ENCODE measurements at regions not wholly inside any gene's neighbourhood (a gene's known extent, or its start where the extent isn't known, plus 50 kb on each side); places are given as distances from the start of the nearest gene placed in this dataset.

DNA sequence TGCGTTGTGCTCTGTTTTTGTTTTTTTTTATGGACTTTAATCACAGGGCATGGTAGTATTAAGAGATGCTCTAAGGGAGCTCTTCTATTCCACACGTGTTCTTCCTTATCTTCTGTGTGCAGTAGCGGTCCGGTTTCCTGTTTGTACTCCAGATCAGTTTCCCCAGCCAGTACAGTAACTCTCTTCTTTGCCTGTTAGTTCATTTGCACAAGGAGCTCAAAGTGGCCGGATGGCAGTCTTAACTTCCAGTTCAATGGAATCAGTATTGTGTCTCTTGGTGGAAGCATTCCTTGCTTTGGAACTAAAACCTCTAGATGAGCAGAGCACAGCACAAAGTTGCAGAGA lies 122.0 kb downstream of the KLF13 start:
- peaks cover 0 to 5% (median 2%) of the 10 kb centered on the region in 3 donors for H3K4me1 ChIP-seq (ENCODE audit: control insufficient read depth in 3 of 3, insufficient read depth in 2 of 3, low read depth in 1 of 3, low read length in 2 of 3)
- no peak for DNase-seq
- WGBS, 3 donors = 35 to 46% (median 44%) methylated on average over 5 of the region's 5 CpGs
- H3K9me3 ChIP-seq (ENCODE audit: control insufficient read depth in 2 of 2, insufficient read depth in 1 of 2, low read depth in 1 of 2, low read length in 1 of 2) = no peaks in the 10 kb centered on the region
- no peak for FAIRE-seq
- no peak overlapping the region for H3K4me3 ChIP-seq (ENCODE audit: low read depth in 1 of 3, low read length in 3 of 3)
- no peaks in the 10 kb centered on the region for H3K36me3 ChIP-seq (ENCODE audit: control insufficient read depth in 3 of 3, insufficient read depth in 2 of 3, low read depth in 1 of 3, low read length in 3 of 3)
- H3K27ac ChIP-seq (ENCODE audit: low read depth in 1 of 3, low read length in 2 of 3) = no peak overlapping the region
- no peaks in the 10 kb centered on the region for H3K27me3 ChIP-seq (ENCODE audit: control insufficient read depth in 3 of 3, insufficient read depth in 3 of 3, low read length in 3 of 3)

DNA sequence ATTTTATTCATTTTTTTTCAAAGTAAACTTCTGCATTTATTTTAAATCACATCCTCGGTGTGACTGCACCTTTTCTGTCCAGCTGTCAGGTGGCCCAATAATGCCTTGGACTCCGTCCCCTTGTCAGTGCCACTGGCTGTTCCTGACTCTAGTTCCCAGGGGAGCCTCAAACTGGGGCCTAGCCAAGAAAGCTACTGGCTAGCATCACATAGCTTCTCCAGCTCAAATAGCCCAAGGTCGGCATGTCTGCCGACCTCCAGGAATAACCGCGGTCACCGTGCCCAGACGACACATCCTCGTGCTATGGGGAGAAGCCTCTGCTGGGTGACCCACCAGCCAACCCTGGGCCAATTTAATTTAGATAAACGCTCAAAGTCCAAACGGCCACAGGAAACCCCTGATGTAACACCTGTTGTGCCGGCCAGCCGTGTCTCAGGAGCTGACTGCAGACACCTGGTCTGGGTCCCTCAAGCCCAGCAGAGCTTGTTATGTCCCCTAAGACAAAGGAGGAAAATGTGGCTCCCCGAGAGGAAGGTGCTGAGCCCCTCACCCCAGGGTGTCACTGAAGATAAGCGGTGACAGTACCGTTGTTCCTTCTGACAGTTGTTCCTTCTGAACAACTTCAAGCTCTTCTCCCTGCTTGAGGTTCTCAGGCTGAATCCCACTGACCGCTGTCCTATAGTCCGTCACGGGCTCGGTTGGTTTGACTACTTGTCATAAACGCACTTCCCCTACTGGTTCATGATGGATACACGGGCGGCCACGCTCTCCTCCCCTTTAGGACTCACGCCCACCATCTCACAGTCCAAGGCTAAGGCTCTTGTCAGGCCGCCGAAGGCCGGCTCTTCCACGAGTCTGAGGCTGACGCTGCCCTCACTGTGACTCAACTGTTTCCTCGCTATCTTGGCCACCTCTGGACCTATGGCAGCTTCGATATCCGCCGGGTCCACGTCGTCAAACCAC lies 126.2 kb downstream of the KLF13 start:
- DNase-seq = no peak
- Histone ChIP-seq H3K4me1 (ENCODE audit: control insufficient read depth in 3 of 3, insufficient read depth in 2 of 3, low read depth in 1 of 3, low read length in 2 of 3) (no peaks in the 10 kb centered on the region), H3K27me3 (ENCODE audit: control insufficient read depth in 3 of 3, insufficient read depth in 3 of 3, low read length in 3 of 3) (peaks cover 0 to 3% (median 0%) of the 10 kb centered on the region in 3 donors), H3K27ac (ENCODE audit: low read depth in 1 of 3, low read length in 2 of 3) (no peak overlapping the region), H3K36me3 (ENCODE audit: control insufficient read depth in 3 of 3, insufficient read depth in 2 of 3, low read depth in 1 of 3, low read length in 3 of 3) (no peaks in the 10 kb centered on the region), H3K9me3 (ENCODE audit: control insufficient read depth in 2 of 2, insufficient read depth in 1 of 2, low read depth in 1 of 2, low read length in 1 of 2) (no peaks in the 10 kb centered on the region), H3K4me3 (ENCODE audit: low read depth in 1 of 3, low read length in 3 of 3) (no peak overlapping the region)
- WGBS, 3 donors = 84 to 91% (median 87%) methylated on average over 35 to 36 of the region's 36 CpGs
- no peak for FAIRE-seq

DNA sequence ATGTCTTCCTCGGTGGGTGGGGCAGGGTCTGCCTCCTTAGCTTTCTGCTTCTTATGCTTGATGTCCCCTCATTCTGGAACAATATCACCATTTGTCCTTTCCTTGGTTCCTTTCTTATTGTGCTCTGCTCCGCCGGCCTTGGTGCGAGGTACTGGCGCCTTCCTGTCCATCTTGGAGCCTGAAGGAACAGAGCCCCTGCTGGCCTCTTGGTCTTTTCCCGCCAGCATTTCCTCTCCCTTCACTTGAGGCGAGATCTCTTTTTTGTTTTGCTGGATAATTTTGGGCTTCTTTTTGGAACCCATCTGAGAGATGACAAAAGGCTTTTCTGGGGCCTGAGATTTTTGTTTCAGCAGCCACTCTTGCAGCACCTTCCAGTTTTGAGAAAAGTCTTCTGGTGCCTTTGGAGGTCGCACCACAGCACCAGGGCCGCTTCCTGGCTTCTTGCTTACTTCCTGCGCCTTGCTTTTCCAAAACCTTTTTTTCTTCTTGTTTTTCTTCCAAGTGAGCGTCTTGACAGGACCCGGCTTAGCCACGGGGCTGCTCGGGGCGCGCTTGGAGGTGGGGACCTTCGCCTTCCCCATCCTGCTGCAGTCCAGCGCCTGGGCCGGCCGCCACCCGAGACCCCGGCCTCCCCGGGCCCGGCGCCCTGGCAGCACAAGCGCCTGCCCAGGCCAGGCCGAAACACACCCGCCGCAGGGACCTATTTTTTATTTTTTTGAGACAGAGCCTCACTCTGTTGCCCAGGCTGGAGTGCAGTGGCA lies 127.1 kb downstream of the KLF13 start:
- H3K27me3 ChIP-seq (ENCODE audit: control insufficient read depth in 3 of 3, insufficient read depth in 3 of 3, low read length in 3 of 3) = peaks cover 0 to 7% (median 0%) of the 10 kb centered on the region in 3 donors
- no peaks in the 10 kb centered on the region for H3K36me3 ChIP-seq (ENCODE audit: control insufficient read depth in 3 of 3, insufficient read depth in 2 of 3, low read depth in 1 of 3, low read length in 3 of 3)
- H3K9me3 ChIP-seq (ENCODE audit: control insufficient read depth in 2 of 2, insufficient read depth in 1 of 2, low read depth in 1 of 2, low read length in 1 of 2) = no peaks in the 10 kb centered on the region
- H3K27ac ChIP-seq (ENCODE audit: low read depth in 1 of 3, low read length in 2 of 3) = no peak overlapping the region
- DNase-seq (no peak), FAIRE-seq (no peak)
- WGBS, 3 donors = 95 to 97% (median 97%) methylated on average over 24 to 29 of the region's 29 CpGs
- H3K4me1 ChIP-seq (ENCODE audit: control insufficient read depth in 3 of 3, insufficient read depth in 2 of 3, low read depth in 1 of 3, low read length in 2 of 3) = no peaks in the 10 kb centered on the region
- H3K4me3 ChIP-seq (ENCODE audit: low read depth in 1 of 3, low read length in 3 of 3) = no peak overlapping the region

DNA sequence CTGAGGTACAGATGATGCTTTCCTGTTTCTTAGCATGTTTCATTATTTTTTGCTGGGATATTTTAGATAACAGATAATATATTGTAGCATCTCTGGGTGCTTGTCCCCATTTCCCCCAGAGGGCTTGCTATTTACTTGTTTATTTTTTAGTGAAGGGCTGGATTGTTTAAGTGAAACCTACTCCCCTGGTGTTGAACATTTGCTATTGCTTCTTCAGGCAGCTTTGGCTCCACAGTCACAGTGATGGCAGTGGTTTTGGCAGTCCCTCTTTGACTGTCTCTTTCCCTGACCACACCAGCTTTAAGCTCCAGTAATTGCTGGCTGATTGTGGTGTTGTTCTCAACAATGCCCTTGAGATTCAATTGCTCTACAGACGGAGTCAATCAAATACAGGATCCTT lies 128.9 kb downstream of the KLF13 start:
- Histone ChIP-seq H3K4me3 (ENCODE audit: low read depth in 1 of 3, low read length in 3 of 3) (no peak overlapping the region), H3K27me3 (ENCODE audit: control insufficient read depth in 3 of 3, insufficient read depth in 3 of 3, low read length in 3 of 3) (peaks cover 0 to 7% (median 0%) of the 10 kb centered on the region in 3 donors), H3K27ac (ENCODE audit: low read depth in 1 of 3, low read length in 2 of 3) (no peak overlapping the region), H3K9me3 (ENCODE audit: control insufficient read depth in 2 of 2, insufficient read depth in 1 of 2, low read depth in 1 of 2, low read length in 1 of 2) (no peaks in the 10 kb centered on the region), H3K36me3 (ENCODE audit: control insufficient read depth in 3 of 3, insufficient read depth in 2 of 3, low read depth in 1 of 3, low read length in 3 of 3) (no peaks in the 10 kb centered on the region), H3K4me1 (ENCODE audit: control insufficient read depth in 3 of 3, insufficient read depth in 2 of 3, low read depth in 1 of 3, low read length in 2 of 3) (no peaks in the 10 kb centered on the region)
- FAIRE-seq (no peak), DNase-seq (no peak)
- 88 to 92% (median 90%) methylated on average over 1 of the region's 1 CpG for WGBS, 3 donors

DNA sequence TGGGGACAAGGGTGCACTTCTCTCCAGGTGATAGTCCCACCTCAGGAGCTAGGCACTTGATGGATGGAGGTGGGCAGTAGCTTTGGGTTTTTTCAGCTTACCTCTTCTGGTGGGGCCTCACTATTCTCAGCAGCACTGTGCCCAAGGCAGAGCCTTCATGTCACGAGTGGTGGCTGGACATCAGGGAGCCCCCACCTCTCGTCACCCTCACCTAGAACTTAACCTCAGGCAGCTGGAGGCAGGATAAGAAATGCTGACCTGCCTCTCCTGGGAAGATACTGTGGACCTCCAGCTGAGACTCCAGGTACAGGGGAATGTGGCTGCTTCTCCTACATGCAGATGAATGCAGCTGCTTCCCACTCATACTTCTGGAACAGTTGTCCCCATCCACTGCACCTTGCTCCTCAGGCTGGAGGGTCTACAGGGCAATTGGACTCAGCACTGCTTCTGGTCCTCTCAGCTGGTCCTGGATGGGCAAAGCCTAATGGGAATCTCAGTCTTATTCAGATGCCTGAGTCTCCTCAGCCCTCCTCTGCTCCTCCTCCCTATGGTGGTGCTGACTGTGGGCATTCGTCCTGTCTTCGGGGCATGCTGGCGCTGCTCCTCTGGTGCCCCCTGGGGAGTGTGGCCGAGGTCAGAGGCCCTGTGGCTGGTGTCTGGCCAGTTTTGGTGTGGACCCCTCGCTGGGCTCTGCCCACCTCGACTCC lies 129.9 kb downstream of the KLF13 start:
- no peaks in the 10 kb centered on the region for H3K4me1 ChIP-seq (ENCODE audit: control insufficient read depth in 3 of 3, insufficient read depth in 2 of 3, low read depth in 1 of 3, low read length in 2 of 3)
- H3K27ac ChIP-seq (ENCODE audit: low read depth in 1 of 3, low read length in 2 of 3) = no peak overlapping the region
- H3K9me3 ChIP-seq (ENCODE audit: control insufficient read depth in 2 of 2, insufficient read depth in 1 of 2, low read depth in 1 of 2, low read length in 1 of 2) = no peaks in the 10 kb centered on the region
- FAIRE-seq (no peak), DNase-seq (no peak)
- peaks cover 0 to 12% (median 0%) of the 10 kb centered on the region in 3 donors for H3K27me3 ChIP-seq (ENCODE audit: control insufficient read depth in 3 of 3, insufficient read depth in 3 of 3, low read length in 3 of 3)
- H3K4me3 ChIP-seq (ENCODE audit: low read depth in 1 of 3, low read length in 3 of 3) = no peak overlapping the region
- H3K36me3 ChIP-seq (ENCODE audit: control insufficient read depth in 3 of 3, insufficient read depth in 2 of 3, low read depth in 1 of 3, low read length in 3 of 3) = no peaks in the 10 kb centered on the region
- 83 to 87% (median 87%) methylated on average over 8 of the region's 8 CpGs for WGBS, 3 donors

DNA sequence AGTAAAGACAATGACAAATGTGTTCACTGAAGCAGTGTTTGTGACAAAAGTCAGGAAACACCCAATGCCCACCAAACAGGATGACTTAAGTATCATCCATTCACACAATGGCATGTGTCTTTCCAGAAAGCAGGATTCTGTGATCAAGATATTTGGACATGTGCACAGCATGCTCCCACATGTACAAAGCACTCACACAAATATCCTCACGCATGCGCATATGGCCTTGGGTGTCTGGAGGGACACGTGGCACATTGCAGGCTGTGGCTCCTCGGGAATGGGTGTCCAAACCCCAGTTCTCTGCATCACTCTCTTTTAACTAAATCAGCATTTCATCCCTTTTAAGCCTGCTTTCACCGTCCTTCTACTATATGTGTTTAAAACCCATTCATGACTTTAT lies 130.5 kb downstream of the KLF13 start:
- Histone ChIP-seq H3K36me3 (ENCODE audit: control insufficient read depth in 3 of 3, insufficient read depth in 2 of 3, low read depth in 1 of 3, low read length in 3 of 3) (no peaks in the 10 kb centered on the region), H3K9me3 (ENCODE audit: control insufficient read depth in 2 of 2, insufficient read depth in 1 of 2, low read depth in 1 of 2, low read length in 1 of 2) (no peaks in the 10 kb centered on the region), H3K27me3 (ENCODE audit: control insufficient read depth in 3 of 3, insufficient read depth in 3 of 3, low read length in 3 of 3) (peaks cover 0 to 12% (median 0%) of the 10 kb centered on the region in 3 donors), H3K4me3 (ENCODE audit: low read depth in 1 of 3, low read length in 3 of 3) (no peak overlapping the region), H3K4me1 (ENCODE audit: control insufficient read depth in 3 of 3, insufficient read depth in 2 of 3, low read depth in 1 of 3, low read length in 2 of 3) (no peaks in the 10 kb centered on the region), H3K27ac (ENCODE audit: low read depth in 1 of 3, low read length in 2 of 3) (no peak overlapping the region)
- WGBS, 3 donors = 77 to 91% (median 89%) methylated on average over 5 of the region's 5 CpGs
- DNase-seq (no peak), FAIRE-seq (no peak)

GRCh38 chr15:31457631-31458526 lies 131.2 kb downstream of the KLF13 start:
- 74 to 92% (median 76%) methylated on average over 11 of the region's 11 CpGs for WGBS, 3 donors
- Histone ChIP-seq H3K4me1 (ENCODE audit: control insufficient read depth in 3 of 3, insufficient read depth in 2 of 3, low read depth in 1 of 3, low read length in 2 of 3) (no peaks in the 10 kb centered on the region), H3K36me3 (ENCODE audit: control insufficient read depth in 3 of 3, insufficient read depth in 2 of 3, low read depth in 1 of 3, low read length in 3 of 3) (no peaks in the 10 kb centered on the region), H3K9me3 (ENCODE audit: control insufficient read depth in 2 of 2, insufficient read depth in 1 of 2, low read depth in 1 of 2, low read length in 1 of 2) (no peaks in the 10 kb centered on the region), H3K27me3 (ENCODE audit: control insufficient read depth in 3 of 3, insufficient read depth in 3 of 3, low read length in 3 of 3) (peaks cover 0 to 12% (median 0%) of the 10 kb centered on the region in 3 donors), H3K4me3 (ENCODE audit: low read depth in 1 of 3, low read length in 3 of 3) (no peak overlapping the region), H3K27ac (ENCODE audit: low read depth in 1 of 3, low read length in 2 of 3) (peak overlapping the region in 1 of 3 donors; percentile 73)
- FAIRE-seq (no peak), DNase-seq (no peak)

Measured in small intestine (tissue), 7 donors.